Colonic mucosa (tissue), 4 donors: ENCODE measurements at regions not wholly inside any gene's neighbourhood (a gene's known extent, or its start where the extent isn't known, plus 50 kb on each side); places are given as distances from the start of the nearest gene placed in this dataset.

Experiments
- DNase-seq: peaks from one replicate; pipeline ENCODE4 v3.0.0-alpha.2; 2020
- H3K27ac ChIP-seq: fragments of 200-600 bp; one replicate; pipeline ENCODE4 v1.8.0; 2021
- H3K27me3 ChIP-seq: fragments of 200-600 bp; one replicate; pipeline ENCODE4 v1.8.0; 2021
- H3K36me3 ChIP-seq: fragments of 200-600 bp; one replicate; pipeline ENCODE4 v1.8.0; 2021
- H3K4me1 ChIP-seq: fragments of 200-600 bp; one replicate; pipeline ENCODE4 v1.8.0; 2021; ENCODE audit warnings: mild to moderate bottlenecking
- H3K4me3 ChIP-seq: fragments of 200-600 bp; one replicate; pipeline ENCODE4 v1.8.0; 2021
- H3K9ac ChIP-seq, 2 donors: one replicate each; pipeline ENCODE4 v1.7.0; 2013; ENCODE audit warnings: control low read depth in 2 of 2, low read depth in 2 of 2, low read length in 2 of 2
- H3K9me3 ChIP-seq: fragments of 200-600 bp; one replicate; pipeline ENCODE4 v1.8.0; 2021
- CTCF ChIP-seq: fragments of 200-600 bp; IDR thresholded peaks from one replicate; pipeline ENCODE4 v1.8.0; 2022; ENCODE audit warnings: antibody characterized with exemption, mild to moderate bottlenecking
- intact Hi-C: fragments of 100-400 bp; cut with DNase I; formaldehyde crosslinking; loops from one replicate; pipeline ENCODE4 v1.14.1; 2022
- donor health status: healthy.
- donor health status: DM: no; HTN: no; CAD: no.
- donor health status: DM: no; HTN: no; CAD: no.

GRCh38 chr2:186984966-186985365 lies 136.0 kb upstream of the ZSWIM2 start:
- Histone ChIP-seq H3K27ac (no peak overlapping the region), H3K27me3 (no peaks in the 10 kb centered on the region), H3K4me1 (no peaks in the 10 kb centered on the region), H3K36me3 (no peaks in the 10 kb centered on the region), H3K9ac (no peak overlapping the region), H3K9me3 (no peaks in the 10 kb centered on the region), H3K4me3 (no peak overlapping the region)
- no peak for TF ChIP-seq CTCF
- no peak for DNase-seq
- intact Hi-C loops = no loop called here

- Histone ChIP-seq H3K36me3 (no peaks in the 10 kb centered on the region), H3K9ac (no peak overlapping the region), H3K4me1 (no peaks in the 10 kb centered on the region), H3K27ac (no peak overlapping the region), H3K9me3 (no peaks in the 10 kb centered on the region), H3K4me3 (no peak overlapping the region), H3K27me3 (no peaks in the 10 kb centered on the region)
- TF ChIP-seq CTCF = no peak
- DNase-seq = no peak
- intact Hi-C loops = no loop called here
Observed at GRCh38 chr2:186984481-186984880, 135.5 kb upstream of the ZSWIM2 start.

- DNase-seq = no peak
- no peaks in the 10 kb centered on the region for H3K36me3 ChIP-seq
- no peak for TF ChIP-seq CTCF
- no peak overlapping the region for H3K9ac ChIP-seq
- no peaks in the 10 kb centered on the region for H3K9me3 ChIP-seq
- no peak overlapping the region for H3K27ac ChIP-seq
- intact Hi-C loops = no loop called here
- H3K27me3 ChIP-seq = no peaks in the 10 kb centered on the region
- H3K4me1 ChIP-seq = no peaks in the 10 kb centered on the region
- H3K4me3 ChIP-seq = no peak overlapping the region
Observed at GRCh38 chr2:186980787-186981550, 132.0 kb upstream of the ZSWIM2 start.

DNA sequence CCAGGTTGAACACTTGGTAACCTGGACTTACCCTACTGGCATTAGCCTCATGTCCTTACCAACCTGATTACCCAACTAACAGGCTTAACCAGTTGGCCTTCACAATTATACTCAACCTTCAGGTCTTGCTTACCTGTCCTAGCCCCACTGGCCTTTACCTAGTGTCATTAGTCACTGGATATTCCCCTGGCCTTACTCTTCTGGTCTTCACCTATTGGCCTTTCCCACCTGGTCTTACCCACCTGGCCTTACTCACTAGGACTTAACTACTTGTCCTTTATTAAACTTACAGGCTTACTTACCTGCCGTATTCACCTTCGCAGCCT lies 131.1 kb upstream of the ZSWIM2 start:
- no peak overlapping the region for H3K9ac ChIP-seq
- no peak for TF ChIP-seq CTCF
- H3K27ac ChIP-seq = no peak overlapping the region
- no peak overlapping the region for H3K4me3 ChIP-seq
- intact Hi-C loops = no loop called here
- H3K27me3 ChIP-seq = no peaks in the 10 kb centered on the region
- no peaks in the 10 kb centered on the region for H3K9me3 ChIP-seq
- no peaks in the 10 kb centered on the region for H3K36me3 ChIP-seq
- no peak for DNase-seq
- no peaks in the 10 kb centered on the region for H3K4me1 ChIP-seq

DNA sequence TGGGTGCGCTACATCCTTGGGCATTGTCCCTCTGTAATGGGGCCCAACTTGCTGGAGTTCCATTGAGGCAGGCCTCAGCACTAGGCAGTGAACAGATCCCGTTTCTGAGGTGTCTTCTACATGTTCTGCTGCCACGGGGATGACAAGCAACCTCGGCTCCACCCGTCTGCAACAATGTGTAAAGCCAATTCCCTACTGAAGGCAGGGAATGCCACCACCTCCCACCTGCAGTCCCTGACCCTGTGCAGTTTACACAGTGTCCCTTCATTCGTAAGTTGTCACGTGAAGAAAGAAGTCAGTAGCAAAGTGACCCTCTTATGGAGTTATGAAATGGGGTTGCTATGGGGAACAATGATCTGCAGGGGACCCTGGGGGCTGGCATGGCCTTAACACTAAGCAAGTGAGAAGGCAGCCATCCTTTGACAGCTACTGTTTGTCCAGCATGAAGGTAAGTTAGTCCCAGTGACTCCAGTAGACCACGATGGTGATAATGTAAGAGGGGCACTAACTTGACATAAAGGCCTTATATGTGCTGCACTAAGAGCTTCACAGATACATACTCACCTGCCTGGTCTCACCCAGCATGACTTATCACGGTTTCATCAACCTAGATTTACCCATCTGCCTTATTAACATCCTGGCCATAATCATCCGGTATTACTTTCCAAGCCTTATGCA lies 130.6 kb upstream of the ZSWIM2 start:
- Histone ChIP-seq H3K4me3 (no peak overlapping the region), H3K36me3 (no peaks in the 10 kb centered on the region), H3K9ac (no peak overlapping the region), H3K9me3 (no peaks in the 10 kb centered on the region), H3K27me3 (no peaks in the 10 kb centered on the region), H3K27ac (no peak overlapping the region), H3K4me1 (no peaks in the 10 kb centered on the region)
- TF ChIP-seq CTCF = no peak
- intact Hi-C loops = no loop called here
- no peak for DNase-seq
